ENCODE measurements at regions not wholly inside any gene's neighbourhood (a gene's known extent, or its start where the extent isn't known, plus 50 kb on each side); places are given as distances from the start of the nearest gene placed in this dataset.

- Histone ChIP-seq H3K27ac (ENCODE audit: low read depth, low read length) (no peak overlapping the region), H3K9me3 (ENCODE audit: control insufficient read depth in 1 of 2, insufficient read depth in 1 of 2, low read depth in 1 of 2, low read length in 2 of 2) (no peaks in the 10 kb centered on the region), H3K9ac (ENCODE audit: low read length) (no peak overlapping the region), H2AFZ (ENCODE audit: low read depth, low read length, poor library complexity, severe bottlenecking) (no peak overlapping the region), H3K4me3 (replicated peaks in 1 of 2; ENCODE audit: low read depth in 1 of 2, low read length in 2 of 2) (no peak overlapping the region), H3K4me2 (ENCODE audit: low read length) (no peak overlapping the region), H3K79me2 (ENCODE audit: insufficient read depth, low read length) (no peaks in the 10 kb centered on the region), H3K27me3 (ENCODE audit: insufficient read depth, low read length) (no peaks in the 10 kb centered on the region), H3K4me1 (ENCODE audit: control insufficient read depth in 1 of 2, insufficient read depth in 2 of 2, low read length in 2 of 2) (no peaks in the 10 kb centered on the region), H3K36me3 (ENCODE audit: control insufficient read depth in 1 of 2, insufficient read depth in 2 of 2, low read length in 2 of 2) (no peaks in the 10 kb centered on the region), H4K20me1 (ENCODE audit: insufficient read depth) (no peaks in the 10 kb centered on the region), H3K9me2 (ENCODE audit: insufficient read depth) (no peaks in the 10 kb centered on the region)
- RAD21 ChIA-PET (ENCODE audit: low non-redundant PET in 1 of 2, low total read pairs in 2 of 2, uncharacterized antibody in 2 of 2, unreplicated experiment in 2 of 2) = no interaction called here
- no peak for ATAC-seq
- no peak for TF ChIP-seq CBX3 (IDR thresholded peaks at IDR 0.05; ENCODE audit: low read depth)
- TF ChIP-seq YY1 (IDR thresholded peaks at IDR 0.05; ENCODE audit: extremely low read depth, insufficient replicate concordance, low read depth, low read length) = no peak
- TF ChIP-seq ZNF274 (IDR thresholded peaks at IDR 0.05; ENCODE audit: low read depth, low read length) = no peak
- TF ChIP-seq ZFX (IDR thresholded peaks at IDR 0.05) = no peak
- TF ChIP-seq, protein P1, sequence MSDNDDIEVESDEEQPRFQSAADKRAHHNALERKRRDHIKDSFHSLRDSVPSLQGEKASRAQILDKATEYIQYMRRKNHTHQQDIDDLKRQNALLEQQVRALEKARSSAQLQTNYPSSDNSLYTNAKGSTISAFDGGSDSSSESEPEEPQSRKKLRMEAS (IDR thresholded peaks at IDR 0.05) = no peak
- no peak for TF ChIP-seq REST (IDR thresholded peaks at IDR 0.05; ENCODE audit: low read depth)
- TF ChIP-seq EZH2phosphoT487 (IDR thresholded peaks at IDR 0.05; ENCODE audit: borderline replicate concordance) = no peak
- no peak for TF ChIP-seq SRF (IDR thresholded peaks at IDR 0.05; ENCODE audit: low read depth)
- TF ChIP-seq, protein P2, sequence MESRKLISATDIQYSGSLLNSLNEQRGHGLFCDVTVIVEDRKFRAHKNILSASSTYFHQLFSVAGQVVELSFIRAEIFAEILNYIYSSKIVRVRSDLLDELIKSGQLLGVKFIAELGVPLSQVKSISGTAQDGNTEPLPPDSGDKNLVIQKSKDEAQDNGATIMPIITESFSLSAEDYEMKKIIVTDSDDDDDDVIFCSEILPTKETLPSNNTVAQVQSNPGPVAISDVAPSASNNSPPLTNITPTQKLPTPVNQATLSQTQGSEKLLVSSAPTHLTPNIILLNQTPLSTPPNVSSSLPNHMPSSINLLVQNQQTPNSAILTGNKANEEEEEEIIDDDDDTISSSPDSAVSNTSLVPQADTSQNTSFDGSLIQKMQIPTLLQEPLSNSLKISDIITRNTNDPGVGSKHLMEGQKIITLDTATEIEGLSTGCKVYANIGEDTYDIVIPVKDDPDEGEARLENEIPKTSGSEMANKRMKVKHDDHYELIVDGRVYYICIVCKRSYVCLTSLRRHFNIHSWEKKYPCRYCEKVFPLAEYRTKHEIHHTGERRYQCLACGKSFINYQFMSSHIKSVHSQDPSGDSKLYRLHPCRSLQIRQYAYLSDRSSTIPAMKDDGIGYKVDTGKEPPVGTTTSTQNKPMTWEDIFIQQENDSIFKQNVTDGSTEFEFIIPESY (IDR thresholded peaks at IDR 0.05; ENCODE audit: extremely low read depth, insufficient replicate concordance, low read length) = no peak
- TF ChIP-seq CTCF (IDR thresholded peaks at IDR 0.05 in 2 of 3, conservative IDR thresholded peaks at IDR 0.05 in 1 of 3; ENCODE audit: borderline replicate concordance in 1 of 3, insufficient read depth in 1 of 3, low read depth in 2 of 3, low read length in 2 of 3) = no peak
- POLR2A ChIA-PET = no interaction called here
- no TSS peak for BruUV-seq (replicated peaks)
- DNase-seq (ENCODE audit: low read depth, low spot score) = no peak
- CTCF ChIA-PET = no interaction called here
- intact Hi-C loops (cut with micrococcal nuclease) = no loop called here
These were observed 134.5 kb upstream of the KL start for GRCh38 chr13:32881777-32882145.

Data from HCT116 (cell line).